Retinal pigment epithelial cell (primary cell): ENCODE measurements at regions not wholly inside any gene's neighbourhood (a gene's known extent, or its start where the extent isn't known, plus 50 kb on each side); places are given as distances from the start of the nearest gene placed in this dataset.

Experiments
- DNase-seq: peaks from one replicate; pipeline ENCODE4 v3.0.0-alpha.2; 2010; ENCODE audit warnings: low read depth
- H3K4me3 ChIP-seq: 2 replicates; pipeline ENCODE4 v1.5.1; 2011; ENCODE audit warnings: mild to moderate bottlenecking, low read length, control low read depth, moderate library complexity
- CTCF ChIP-seq: conservative IDR thresholded peaks from 2 replicates; pipeline ENCODE4 v1.5.1; 2011; ENCODE audit warnings: low read depth, low read length, control low read depth, inconsistent platforms

- no peak for DNase-seq
- TF ChIP-seq CTCF: no peak
- H3K4me3 ChIP-seq: no peak overlapping the region
These were observed 71.0 kb upstream of the CHCHD3 start for GRCh38 chr7:133152875-133153274.

GRCh38 chr7:133155146-133155545 is 73.3 kb upstream of the CHCHD3 start:
- H3K4me3 ChIP-seq: no peak overlapping the region
- TF ChIP-seq CTCF: no peak
- no peak for DNase-seq

- TF ChIP-seq CTCF: no peak
- DNase-seq: no peak
- no peak overlapping the region for H3K4me3 ChIP-seq
These were observed 73.8 kb upstream of the CHCHD3 start for GRCh38 chr7:133155642-133156041.

- no peak for TF ChIP-seq CTCF
- DNase-seq: no peak
- H3K4me3 ChIP-seq: no peak overlapping the region
These were observed 75.2 kb upstream of the CHCHD3 start for GRCh38 chr7:133157045-133157444.

- no peak for DNase-seq
- H3K4me3 ChIP-seq: no peak overlapping the region
- TF ChIP-seq CTCF: no peak
These were observed 82.6 kb upstream of the CHCHD3 start for GRCh38 chr7:133164498-133164897.

GRCh38 chr7:133165001-133165400 is 83.1 kb upstream of the CHCHD3 start:
- no peak overlapping the region for H3K4me3 ChIP-seq
- DNase-seq: no peak
- no peak for TF ChIP-seq CTCF

- no peak for TF ChIP-seq CTCF
- H3K4me3 ChIP-seq: no peak overlapping the region
- no peak for DNase-seq
These were observed 83.6 kb upstream of the CHCHD3 start for GRCh38 chr7:133165529-133165928.
